ENCODE measurements at regions not wholly inside any gene's neighbourhood (a gene's known extent, or its start where the extent isn't known, plus 50 kb on each side); places are given as distances from the start of the nearest gene placed in this dataset.

DNA sequence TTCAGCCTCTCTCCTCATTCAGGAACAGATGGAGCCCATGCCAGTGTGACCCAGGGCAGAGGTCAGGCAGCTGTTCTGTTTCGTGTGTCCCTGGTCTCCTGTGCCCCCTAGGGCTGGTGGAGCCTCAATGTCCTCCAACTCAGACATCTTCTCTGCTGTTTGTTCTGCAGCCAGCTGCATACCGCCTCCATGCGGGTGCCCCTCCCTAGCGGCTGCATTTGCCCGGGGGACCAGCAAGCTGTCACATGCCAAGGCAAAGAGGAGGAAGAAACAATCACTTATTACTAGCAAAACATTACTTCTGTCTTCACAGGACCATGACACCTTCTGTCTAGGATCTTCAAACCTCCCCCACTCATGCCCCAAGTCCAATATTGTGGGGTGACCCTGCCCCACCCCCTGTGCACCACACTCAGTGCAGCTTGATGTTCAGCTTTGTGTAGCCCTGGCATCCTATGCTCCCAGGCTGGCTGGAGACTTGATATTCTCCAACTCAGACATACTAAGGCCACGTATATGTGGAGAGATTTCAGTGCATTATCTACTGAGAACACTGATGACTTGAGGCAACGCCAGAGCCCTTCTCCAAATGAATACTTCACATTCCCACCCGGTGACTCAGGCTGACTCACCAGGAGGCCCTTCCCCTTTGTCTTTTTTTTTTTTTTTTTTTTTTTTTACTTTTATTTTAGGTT is 188.9 kb downstream of the SKIDA1 start:
- intact Hi-C loops (cut with micrococcal nuclease), result no loop called here
- no peak overlapping the region for H3K4me3 Mint-ChIP-seq
- H3K36me3 Mint-ChIP-seq (ENCODE audit: low read depth), result no peaks in the 10 kb centered on the region
- no peaks in the 10 kb centered on the region for H3K27me3 Mint-ChIP-seq
- H3K9me3 Mint-ChIP-seq, result no peaks in the 10 kb centered on the region
- H3K27ac Mint-ChIP-seq, result no peak overlapping the region
- H3K4me1 Mint-ChIP-seq (ENCODE audit: low read depth), result no peaks in the 10 kb centered on the region

DNA sequence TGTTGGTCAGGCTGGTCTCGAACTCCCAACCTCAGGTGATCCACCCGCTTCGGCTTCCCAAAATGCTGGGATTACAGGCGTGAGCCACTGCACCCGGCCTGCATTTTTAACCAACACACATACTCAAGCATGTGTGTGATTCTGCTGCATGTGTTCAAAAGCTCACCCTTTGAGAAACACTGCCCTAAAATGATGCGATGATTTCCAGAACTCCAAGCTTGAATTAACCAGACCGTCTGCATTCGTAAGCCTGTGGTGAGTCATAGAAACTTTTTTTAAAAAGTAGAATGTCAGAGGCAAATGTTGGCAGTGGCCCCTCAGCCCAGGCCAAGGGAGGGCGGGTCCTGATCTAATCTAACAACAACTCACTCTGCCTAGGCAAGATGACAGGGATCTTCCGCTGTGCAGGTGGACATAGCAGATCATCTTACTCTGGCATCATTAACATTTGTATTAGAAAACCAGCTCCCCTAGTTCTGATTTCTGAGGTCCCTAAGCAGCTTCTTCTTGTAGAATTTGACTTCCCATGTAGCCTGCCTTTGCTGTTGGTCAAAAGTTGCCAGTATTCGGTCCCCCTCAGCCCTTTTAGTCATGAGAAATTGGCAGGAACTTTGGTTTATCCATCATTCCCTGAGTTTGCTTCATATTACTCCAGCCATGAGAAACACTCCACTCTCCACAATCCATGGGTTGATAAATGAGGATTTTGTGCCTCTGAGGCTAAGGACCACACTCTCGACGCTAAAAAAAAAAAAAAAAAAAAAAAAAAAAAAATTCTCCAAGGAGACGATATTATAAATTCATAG is 190.4 kb downstream of the SKIDA1 start:
- H3K4me1 Mint-ChIP-seq (ENCODE audit: low read depth), result no peaks in the 10 kb centered on the region
- intact Hi-C loops (cut with micrococcal nuclease), result no loop called here
- no peak overlapping the region for H3K4me3 Mint-ChIP-seq
- no peaks in the 10 kb centered on the region for H3K9me3 Mint-ChIP-seq
- H3K27me3 Mint-ChIP-seq, result no peaks in the 10 kb centered on the region
- H3K36me3 Mint-ChIP-seq (ENCODE audit: low read depth), result no peaks in the 10 kb centered on the region
- no peak overlapping the region for H3K27ac Mint-ChIP-seq

DNA sequence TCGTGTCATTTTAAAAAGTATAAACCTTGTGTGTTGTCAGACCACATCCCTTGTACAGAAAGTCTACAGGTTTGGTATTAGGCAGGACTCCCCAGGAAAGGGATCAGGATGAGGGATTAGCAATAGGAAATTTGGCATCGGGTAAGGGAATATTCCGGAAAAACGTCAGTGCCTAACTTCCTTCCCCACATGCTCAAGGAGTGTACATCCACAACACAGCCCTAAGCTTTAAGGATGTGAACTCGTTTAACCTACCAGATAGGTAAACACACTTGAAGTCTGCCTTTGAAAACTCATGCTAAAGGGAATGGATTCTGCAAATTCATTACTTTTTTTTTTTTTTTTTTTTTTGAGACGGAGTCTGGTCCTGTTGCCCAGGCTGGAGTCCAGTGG is 194.9 kb downstream of the SKIDA1 start:
- intact Hi-C loops (cut with micrococcal nuclease), result no loop called here
- Mint-ChIP-seq H3K36me3 (ENCODE audit: low read depth) (no peaks in the 10 kb centered on the region), H3K9me3 (no peaks in the 10 kb centered on the region), H3K27me3 (no peaks in the 10 kb centered on the region), H3K4me1 (ENCODE audit: low read depth) (no peaks in the 10 kb centered on the region), H3K27ac (no peak overlapping the region), H3K4me3 (no peak overlapping the region)

GRCh38 chr10:21329995-21330627 is 195.4 kb downstream of the SKIDA1 start:
- H3K36me3 Mint-ChIP-seq (ENCODE audit: low read depth), result no peaks in the 10 kb centered on the region
- no peak overlapping the region for H3K27ac Mint-ChIP-seq
- no peaks in the 10 kb centered on the region for H3K27me3 Mint-ChIP-seq
- H3K9me3 Mint-ChIP-seq, result no peaks in the 10 kb centered on the region
- no peaks in the 10 kb centered on the region for H3K4me1 Mint-ChIP-seq (ENCODE audit: low read depth)
- no peak overlapping the region for H3K4me3 Mint-ChIP-seq
- intact Hi-C loops (cut with micrococcal nuclease), result no loop called here

DNA sequence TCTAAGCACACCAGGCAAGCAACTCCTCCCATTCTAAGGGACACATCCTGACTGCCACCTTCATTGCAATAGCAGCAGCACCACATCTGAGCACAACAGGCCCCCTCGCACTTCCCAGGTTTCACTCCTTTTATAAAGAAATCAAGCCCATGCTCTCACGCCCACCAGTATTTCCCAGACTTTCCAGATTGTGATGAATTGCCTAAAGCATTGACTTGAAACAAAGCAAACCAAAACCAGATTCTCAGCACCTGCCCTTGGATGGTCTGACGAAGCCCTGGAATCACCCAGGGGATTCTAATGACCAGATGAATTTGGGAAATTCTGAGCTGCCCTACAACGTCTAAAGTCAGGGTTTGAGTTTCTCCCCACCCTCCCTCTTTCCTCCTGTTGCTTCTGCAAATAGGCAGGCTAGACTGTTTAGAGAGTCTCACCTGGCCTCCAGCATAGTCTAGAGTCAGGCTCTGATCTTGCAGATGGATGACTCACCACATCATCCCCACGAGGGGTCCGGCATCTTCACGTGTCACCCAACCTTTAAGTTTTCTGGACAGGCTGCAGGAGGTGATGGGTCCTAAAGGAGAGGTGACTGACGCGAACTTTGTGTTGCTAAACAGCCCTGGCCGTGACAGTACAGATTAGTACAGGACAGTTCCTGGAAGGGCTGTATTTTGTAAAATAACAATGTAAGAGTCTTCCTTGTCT is 198.0 kb downstream of the SKIDA1 start:
- intact Hi-C loops (cut with micrococcal nuclease), result no loop called here
- no peaks in the 10 kb centered on the region for H3K9me3 Mint-ChIP-seq
- no peaks in the 10 kb centered on the region for H3K4me1 Mint-ChIP-seq (ENCODE audit: low read depth)
- H3K27ac Mint-ChIP-seq, result no peak overlapping the region
- H3K36me3 Mint-ChIP-seq (ENCODE audit: low read depth), result no peaks in the 10 kb centered on the region
- H3K27me3 Mint-ChIP-seq, result no peaks in the 10 kb centered on the region
- H3K4me3 Mint-ChIP-seq, result no peak overlapping the region

GRCh38 chr10:21326594-21327288 is 198.7 kb downstream of the SKIDA1 start:
- no peaks in the 10 kb centered on the region for H3K4me1 Mint-ChIP-seq (ENCODE audit: low read depth)
- intact Hi-C loops (cut with micrococcal nuclease), result no loop called here
- H3K27ac Mint-ChIP-seq, result no peak overlapping the region
- no peaks in the 10 kb centered on the region for H3K36me3 Mint-ChIP-seq (ENCODE audit: low read depth)
- no peaks in the 10 kb centered on the region for H3K27me3 Mint-ChIP-seq
- H3K9me3 Mint-ChIP-seq, result no peaks in the 10 kb centered on the region
- H3K4me3 Mint-ChIP-seq, result no peak overlapping the region

GRCh38 chr10:21318540-21319167 is 206.8 kb downstream of the SKIDA1 start:
- intact Hi-C loops (cut with micrococcal nuclease), result no loop called here
- Mint-ChIP-seq H3K36me3 (ENCODE audit: low read depth) (no peaks in the 10 kb centered on the region), H3K27me3 (no peaks in the 10 kb centered on the region), H3K4me3 (no peak overlapping the region), H3K9me3 (no peaks in the 10 kb centered on the region), H3K4me1 (ENCODE audit: low read depth) (no peaks in the 10 kb centered on the region), H3K27ac (no peak overlapping the region)

GRCh38 chr10:21317902-21318301 is 207.6 kb downstream of the SKIDA1 start:
- H3K4me3 Mint-ChIP-seq, result no peak overlapping the region
- no peaks in the 10 kb centered on the region for H3K4me1 Mint-ChIP-seq (ENCODE audit: low read depth)
- intact Hi-C loops (cut with micrococcal nuclease), result no loop called here
- H3K27me3 Mint-ChIP-seq, result no peaks in the 10 kb centered on the region
- H3K36me3 Mint-ChIP-seq (ENCODE audit: low read depth), result no peaks in the 10 kb centered on the region
- H3K27ac Mint-ChIP-seq, result no peak overlapping the region
- H3K9me3 Mint-ChIP-seq, result no peaks in the 10 kb centered on the region

- H3K27ac Mint-ChIP-seq, result no peak overlapping the region
- H3K4me3 Mint-ChIP-seq, result no peak overlapping the region
- no peaks in the 10 kb centered on the region for H3K9me3 Mint-ChIP-seq
- intact Hi-C loops (cut with micrococcal nuclease), result no loop called here
- no peaks in the 10 kb centered on the region for H3K27me3 Mint-ChIP-seq
- H3K4me1 Mint-ChIP-seq (ENCODE audit: low read depth), result no peaks in the 10 kb centered on the region
- H3K36me3 Mint-ChIP-seq (ENCODE audit: low read depth), result no peaks in the 10 kb centered on the region
Measured at GRCh38 chr10:21315645-21316220, 209.7 kb downstream of the SKIDA1 start.

DNA sequence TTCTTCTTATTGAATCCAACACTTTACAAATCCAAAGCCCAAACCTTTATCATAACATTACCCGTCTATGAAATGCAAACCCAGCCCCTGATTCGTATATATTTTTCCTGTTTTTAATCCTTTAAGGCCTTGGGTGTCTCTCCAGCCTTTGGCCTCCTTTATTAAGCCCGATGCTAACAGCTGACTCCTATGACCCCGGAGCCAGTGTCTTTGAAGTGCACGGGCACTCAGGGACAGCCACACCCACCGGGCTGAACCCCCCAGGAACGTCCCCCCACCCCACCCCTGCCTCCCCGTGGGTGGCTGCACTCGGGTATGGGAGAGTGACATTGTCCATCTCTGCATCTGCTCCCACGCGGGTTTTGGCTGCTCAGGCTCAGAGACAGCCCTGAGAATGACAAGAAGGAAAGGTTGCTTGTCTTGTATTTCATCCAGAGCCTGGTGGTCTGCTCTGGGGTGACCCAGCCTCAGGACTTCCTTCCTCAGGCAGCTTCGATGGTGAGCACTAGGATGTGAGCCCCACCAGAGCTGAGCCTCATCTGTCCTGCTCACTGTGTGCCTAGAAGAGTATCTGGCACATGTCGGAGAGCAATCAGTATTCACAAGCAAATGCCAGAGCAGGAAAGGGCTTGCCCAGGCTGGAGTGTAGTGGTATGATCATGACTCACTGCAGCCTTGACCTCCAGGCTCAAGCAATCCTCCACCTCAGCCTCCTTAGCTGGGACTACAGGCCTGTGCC is 210.4 kb downstream of the SKIDA1 start:
- no peak overlapping the region for H3K4me3 Mint-ChIP-seq
- intact Hi-C loops (cut with micrococcal nuclease), result no loop called here
- no peaks in the 10 kb centered on the region for H3K9me3 Mint-ChIP-seq
- H3K27me3 Mint-ChIP-seq, result no peaks in the 10 kb centered on the region
- H3K36me3 Mint-ChIP-seq (ENCODE audit: low read depth), result no peaks in the 10 kb centered on the region
- H3K27ac Mint-ChIP-seq, result no peak overlapping the region
- no peaks in the 10 kb centered on the region for H3K4me1 Mint-ChIP-seq (ENCODE audit: low read depth)

- no peaks in the 10 kb centered on the region for H3K9me3 Mint-ChIP-seq
- H3K4me3 Mint-ChIP-seq, result no peak overlapping the region
- H3K4me1 Mint-ChIP-seq (ENCODE audit: low read depth), result no peaks in the 10 kb centered on the region
- no peak overlapping the region for H3K27ac Mint-ChIP-seq
- no peaks in the 10 kb centered on the region for H3K36me3 Mint-ChIP-seq (ENCODE audit: low read depth)
- H3K27me3 Mint-ChIP-seq, result no peaks in the 10 kb centered on the region
- intact Hi-C loops (cut with micrococcal nuclease), result no loop called here
Measured at GRCh38 chr10:21314111-21314626, 211.3 kb downstream of the SKIDA1 start.

DNA sequence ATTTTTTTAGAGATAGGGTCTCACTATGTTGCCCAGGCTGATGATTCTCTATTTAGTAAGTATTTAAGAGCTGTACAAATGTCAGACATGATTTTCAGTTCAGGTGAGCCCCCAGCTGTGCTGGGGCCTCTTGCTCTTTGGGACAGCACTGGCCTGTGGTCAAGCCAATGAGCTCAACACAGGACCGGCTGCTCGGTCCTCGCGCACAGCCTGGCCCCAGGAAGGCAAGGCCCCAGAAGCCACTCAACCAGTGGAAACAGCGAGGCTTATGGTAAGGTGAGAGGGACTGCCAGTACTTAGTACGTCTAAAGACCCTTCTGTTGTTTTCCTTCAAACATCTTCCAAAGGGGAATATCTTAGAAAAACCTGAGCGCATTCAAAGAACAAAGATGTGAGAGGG is 211.8 kb downstream of the SKIDA1 start:
- H3K4me3 Mint-ChIP-seq, result no peak overlapping the region
- H3K9me3 Mint-ChIP-seq, result no peaks in the 10 kb centered on the region
- no peaks in the 10 kb centered on the region for H3K4me1 Mint-ChIP-seq (ENCODE audit: low read depth)
- no peaks in the 10 kb centered on the region for H3K27me3 Mint-ChIP-seq
- H3K36me3 Mint-ChIP-seq (ENCODE audit: low read depth), result no peaks in the 10 kb centered on the region
- no peak overlapping the region for H3K27ac Mint-ChIP-seq
- intact Hi-C loops (cut with micrococcal nuclease), result no loop called here

Data from dendritic cell treated with granulocyte-macrophage colony-stimulating factor and Interleukin-4, amounts not matched to agents 40 ng/mL and 50 ng/mL, for 4 days (primary cell).